SK-N-SH (cell line): ENCODE measurements at regions not wholly inside any gene's neighbourhood (a gene's known extent, or its start where the extent isn't known, plus 50 kb on each side); places are given as distances from the start of the nearest gene placed in this dataset.

Source experiments
- CTCF ChIA-PET: fragments of 300-600, 350-600 bp; formaldehyde crosslinking; extraction: SDS; loops from one replicate; lab custom pipeline; 2021; lab: Yijun Ruan, JAX
- POLR2A ChIA-PET: fragments of 350-600 bp; sonication (Branson Sonifier 250); formaldehyde crosslinking; extraction: SDS; loops from one replicate; lab custom pipeline; 2020; ENCODE audit warnings: antibody characterized with exemption, inconsistent platforms; lab: Yijun Ruan, JAX
- DNase-seq: peaks from one replicate; pipeline ENCODE4 v3.0.0; 2012
- H2AFZ ChIP-seq: fragments of 200-600 bp; sonication (generic); 2 replicates; pipeline ENCODE4 v1.8.1; 2016; ENCODE audit warnings: antibody characterized with exemption, mild to moderate bottlenecking, low read depth
- H3F3A ChIP-seq: fragments of 200-600 bp; sonication (generic); replicated peaks from 2 replicates; pipeline ENCODE3; 2016; ENCODE audit warnings: antibody characterized with exemption, mild to moderate bottlenecking; ENCODE audit not compliant: insufficient read depth
- H3K27ac ChIP-seq, 2 experiments: fragments of 200-500 bp in 1 of 2; fragments of 200-600 bp in 1 of 2; sonication (Bioruptor generic) in 1 of 2; sonication (generic), shearing (Covaris generic) in 1 of 2; 2 replicates each; pipeline versions ENCODE4 v1.5.1 to v1.6.1; 2014 to 2016; ENCODE audit warnings: low read depth in 2 of 2, inconsistent platforms in 1 of 2, low read length in 1 of 2, mild to moderate bottlenecking in 1 of 2, mixed read lengths in 1 of 2
- H3K27me3 ChIP-seq: fragments of 200-600 bp; sonication (generic), shearing (Covaris generic); 2 replicates; pipeline ENCODE4 v1.6.1; 2016; ENCODE audit warnings: mixed run types; ENCODE audit not compliant: insufficient read depth
- H3K36me3 ChIP-seq, 2 experiments: fragments of 200-500 bp in 1 of 2; fragments of 200-600 bp in 1 of 2; sonication (Bioruptor generic) in 1 of 2; sonication (generic) in 1 of 2; replicated peaks in 1 of 2; 2 replicates each; pipeline versions ENCODE3 to v1.5.1; 2014 to 2016; ENCODE audit warnings: low read length in 1 of 2, mild to moderate bottlenecking in 1 of 2; ENCODE audit not compliant: insufficient read depth in 2 of 2, control insufficient read depth in 1 of 2
- H3K4me1 ChIP-seq, 2 experiments: fragments of 200-500 bp in 1 of 2; fragments of 200-600 bp in 1 of 2; sonication (Bioruptor generic) in 1 of 2; sonication (generic), shearing (Covaris generic) in 1 of 2; 2 replicates each; pipeline versions ENCODE4 v1.5.1 to v1.6.1; 2014 to 2016; ENCODE audit warnings: low read depth in 1 of 2, low read length in 1 of 2, mixed run types in 1 of 2; ENCODE audit not compliant: insufficient read depth in 2 of 2, control insufficient read depth in 1 of 2
- H3K4me2 ChIP-seq: fragments of 200-600 bp; sonication (generic), shearing (Covaris generic); 2 replicates; pipeline ENCODE4 v1.6.1; 2017; ENCODE audit warnings: mixed run types
- H3K4me3 ChIP-seq, 2 experiments: fragments of 200-500 bp in 1 of 2; fragments of 200-600 bp in 1 of 2; sonication (Bioruptor generic) in 1 of 2; sonication (generic), shearing (Covaris generic) in 1 of 2; 2 replicates each; pipeline versions ENCODE4 v1.5.1 to v1.8.1; 2014 to 2016; ENCODE audit warnings: low read depth in 2 of 2, inconsistent platforms in 1 of 2, low read length in 1 of 2, mild to moderate bottlenecking in 1 of 2, mixed read lengths in 1 of 2, moderate library complexity in 1 of 2
- H3K79me2 ChIP-seq: fragments of 200-600 bp; sonication (generic); 2 replicates; pipeline ENCODE4 v1.8.1; 2017; ENCODE audit warnings: mild to moderate bottlenecking; ENCODE audit not compliant: insufficient read depth
- H3K9ac ChIP-seq: fragments of 200-600 bp; sonication (generic); 2 replicates; pipeline ENCODE4 v1.6.1; 2017; ENCODE audit warnings: mixed run types
- H3K9me2 ChIP-seq: fragments of 200-600 bp; sonication (generic); 2 replicates; pipeline ENCODE4 v1.6.1; 2017; ENCODE audit warnings: mixed run types
- H3K9me3 ChIP-seq: fragments of 200-600 bp; sonication (generic); 2 replicates; pipeline ENCODE4 v1.6.1; 2017; ENCODE audit warnings: mixed run types, mild to moderate bottlenecking, moderate library complexity
- H4K20me1 ChIP-seq: fragments of 200-600 bp; sonication (generic); 2 replicates; pipeline ENCODE4 v1.6.1; 2017; ENCODE audit warnings: mild to moderate bottlenecking, mixed run types; ENCODE audit not compliant: insufficient read depth
- CHD2 ChIP-seq: fragments of 150-350 bp; IDR thresholded peaks from 2 replicates; pipeline ENCODE4 v1.6.1; 2018; ENCODE audit warnings: low read length; ENCODE audit not compliant: partially characterized antibody
- EZH2phosphoT487 ChIP-seq: fragments of 200-600 bp; sonication (generic); IDR thresholded peaks from 2 replicates; pipeline ENCODE4 v1.6.1; 2017; ENCODE audit warnings: low read depth, mixed run types, mild to moderate bottlenecking, antibody characterized with exemption, moderate library complexity, borderline replicate concordance
- FOXJ3 ChIP-seq: sonication (generic); formaldehyde crosslinking; IDR thresholded peaks from 2 replicates; pipeline ENCODE4 v1.5.1; 2020; ENCODE audit warnings: mild to moderate bottlenecking, missing genetic modification reagents
- FOXM1 ChIP-seq: IDR thresholded peaks from 2 replicates; pipeline ENCODE4 v1.4.0; 2012; ENCODE audit warnings: low read depth, mild to moderate bottlenecking
- GABPA ChIP-seq: IDR thresholded peaks from 2 replicates; pipeline ENCODE4 v1.4.0; 2012; ENCODE audit warnings: low read depth, mild to moderate bottlenecking
- GATA2 ChIP-seq: sonication (generic); formaldehyde crosslinking; IDR thresholded peaks from 2 replicates; pipeline ENCODE4 v1.5.0; 2020; ENCODE audit warnings: mild to moderate bottlenecking, missing genetic modification reagents
- JUND ChIP-seq: IDR thresholded peaks from 2 replicates; pipeline ENCODE4 v1.4.0; 2012
- MAX ChIP-seq: IDR thresholded peaks from 2 replicates; pipeline ENCODE4 v1.4.0; 2012; ENCODE audit warnings: low read depth
- MEF2A ChIP-seq: IDR thresholded peaks from 2 replicates; pipeline ENCODE4 v1.4.0; 2012; ENCODE audit warnings: low read depth, borderline replicate concordance
- MXI1 ChIP-seq: IDR thresholded peaks from 2 replicates; pipeline ENCODE4 v1.6.1; 2012; ENCODE audit warnings: mild to moderate bottlenecking, low read depth, low read length, improper control_type of control experiment
- NFIC ChIP-seq: IDR thresholded peaks from 2 replicates; pipeline ENCODE4 v1.4.0; 2012; ENCODE audit warnings: borderline replicate concordance
- NRF1 ChIP-seq: IDR thresholded peaks from 2 replicates; pipeline ENCODE4 v1.6.1; 2012; ENCODE audit warnings: low read depth, mild to moderate bottlenecking, low read length
- PBX3 ChIP-seq: IDR thresholded peaks from 2 replicates; pipeline ENCODE4; 2012
- RAD21 ChIP-seq: IDR thresholded peaks from 2 replicates; pipeline ENCODE4 v1.6.1; 2012; ENCODE audit warnings: mild to moderate bottlenecking, low read length
- RCOR1 ChIP-seq: fragments of 150-350 bp; IDR thresholded peaks from 2 replicates; pipeline ENCODE4 v1.6.1; 2017; ENCODE audit warnings: antibody characterized with exemption, low read length
- REST ChIP-seq: IDR thresholded peaks from 2 replicates; pipeline ENCODE4 v1.6.1; 2012; ENCODE audit warnings: mild to moderate bottlenecking, low read depth, low read length, moderate library complexity
- RFX5 ChIP-seq: IDR thresholded peaks from 2 replicates; pipeline ENCODE4 v1.6.1; 2012; ENCODE audit warnings: mild to moderate bottlenecking, improper control_type of control experiment, low read length
- RXRA ChIP-seq: IDR thresholded peaks from 2 replicates; pipeline ENCODE4 v1.4.0; 2012; ENCODE audit warnings: low read depth, mild to moderate bottlenecking, borderline replicate concordance
- SIN3A ChIP-seq: IDR thresholded peaks from 2 replicates; pipeline ENCODE4 v1.6.1; 2012; ENCODE audit warnings: low read depth, mild to moderate bottlenecking, low read length, moderate library complexity, borderline replicate concordance
- SMC3 ChIP-seq: IDR thresholded peaks from 2 replicates; pipeline ENCODE4 v1.6.1; 2012; ENCODE audit warnings: low read depth, low read length, improper control_type of control experiment
- TCF12 ChIP-seq: IDR thresholded peaks from 2 replicates; pipeline ENCODE4 v1.4.0; 2012
- USF1 ChIP-seq: IDR thresholded peaks from 2 replicates; pipeline ENCODE4 v1.4.0; 2012; ENCODE audit warnings: low read depth, borderline replicate concordance
- YY1 ChIP-seq: IDR thresholded peaks from 2 replicates; pipeline ENCODE4 v1.4.0; 2012; ENCODE audit warnings: low read depth, mild to moderate bottlenecking
- ZBTB33 ChIP-seq: IDR thresholded peaks from 2 replicates; pipeline ENCODE4 v1.4.0; 2012; ENCODE audit warnings: low read depth, borderline replicate concordance
- WGBS: methylation state at CpG from one replicate; pipeline ENCODE4 v1.1.6; 2017; ENCODE audit warnings: low lambda C conversion rate; 5-methylcytosine and 5-hydroxymethylcytosine counted together

- H3F3A ChIP-seq = no peaks in the 10 kb centered on the region
- no peaks in the 10 kb centered on the region for H3K4me1 ChIP-seq
- no peaks in the 10 kb centered on the region for H3K9me3 ChIP-seq
- ChIA-PET POLR2A (no interaction called here), CTCF (interaction anchor here (1.3 kb wide), 1 partner anchor 16 kb away, joined by 4 read pairs; no protein-coding TSS in a partner anchor)
- no peak overlapping the region for H3K9ac ChIP-seq
- no peak overlapping the region for H3K27ac ChIP-seq
- 26% methylated on average over 3 of the region's 3 CpGs for WGBS
- DNase-seq = no peak
- no peaks in the 10 kb centered on the region for H3K27me3 ChIP-seq
- no peaks in the 10 kb centered on the region for H3K36me3 ChIP-seq
- H3K4me3 ChIP-seq = no peak overlapping the region
- H3K9me2 ChIP-seq = no peaks in the 10 kb centered on the region
- no peak overlapping the region for H2AFZ ChIP-seq
- no peak for TF ChIP-seq RCOR1
- no peak for TF ChIP-seq USF1
- no peak for TF ChIP-seq TCF12
- no peak for TF ChIP-seq CHD2
- no peak for TF ChIP-seq EZH2phosphoT487
- TF ChIP-seq PBX3 = no peak
- no peak for TF ChIP-seq ZBTB33
- TF ChIP-seq FOXJ3 (CRISPR knock-in tag) = no peak
- TF ChIP-seq RXRA = no peak
- no peak for TF ChIP-seq MEF2A
- no peak for TF ChIP-seq JUND
- TF ChIP-seq SMC3 = no peak
- no peak for TF ChIP-seq MXI1
- no peak for TF ChIP-seq RAD21
- no peak for TF ChIP-seq GATA2 (CRISPR knock-in tag)
- H3K79me2 ChIP-seq = no peaks in the 10 kb centered on the region
- no peak overlapping the region for H3K4me2 ChIP-seq
- H4K20me1 ChIP-seq = no peaks in the 10 kb centered on the region
Measured at GRCh38 chr4:189822326-189822725, 118.3 kb upstream of the FRG1 start.

GRCh38 chr4:189823591-189823990 lies 117.1 kb upstream of the FRG1 start:
- ChIA-PET CTCF (no interaction called here), POLR2A (no interaction called here)
- H4K20me1 ChIP-seq = no peaks in the 10 kb centered on the region
- H3K4me3 ChIP-seq = no peak overlapping the region
- 66% methylated on average over 3 of the region's 3 CpGs for WGBS
- no peak overlapping the region for H2AFZ ChIP-seq
- no peaks in the 10 kb centered on the region for H3K36me3 ChIP-seq
- no peaks in the 10 kb centered on the region for H3K9me2 ChIP-seq
- H3K27ac ChIP-seq = no peak overlapping the region
- no peak for DNase-seq
- H3K79me2 ChIP-seq = no peaks in the 10 kb centered on the region
- H3F3A ChIP-seq = no peaks in the 10 kb centered on the region
- H3K4me2 ChIP-seq = no peak overlapping the region
- H3K4me1 ChIP-seq = no peaks in the 10 kb centered on the region; a peak in 1 of 4 replicates
- no peak overlapping the region for H3K9ac ChIP-seq
- H3K9me3 ChIP-seq = no peaks in the 10 kb centered on the region
- H3K27me3 ChIP-seq = no peaks in the 10 kb centered on the region
- no peak for TF ChIP-seq RCOR1
- no peak for TF ChIP-seq RFX5
- no peak for TF ChIP-seq MAX
- no peak for TF ChIP-seq RXRA
- no peak for TF ChIP-seq NFIC
- TF ChIP-seq NRF1 = no peak
- TF ChIP-seq REST = no peak
- no peak for TF ChIP-seq YY1
- no peak for TF ChIP-seq GABPA
- no peak for TF ChIP-seq SIN3A
- no peak for TF ChIP-seq FOXM1
